SK-N-MC (cell line): ENCODE measurements at regions not wholly inside any gene's neighbourhood (a gene's known extent, or its start where the extent isn't known, plus 50 kb on each side); places are given as distances from the start of the nearest gene placed in this dataset.

Source experiments
- DNase-seq: peaks from one replicate; pipeline ENCODE4 v3.0.0-alpha.2; 2011; ENCODE audit warnings: low read depth, low spot score
- H3K27ac ChIP-seq: fragments of 200-600 bp; sonication (generic); 2 replicates; pipeline ENCODE4 v1.5.1; 2016; ENCODE audit warnings: mixed run types
- H3K36me3 ChIP-seq: fragments of 200-600 bp; sonication (generic); 2 replicates; pipeline ENCODE4 v1.6.1; 2017; ENCODE audit warnings: antibody characterized with exemption, low read length, mixed read lengths; ENCODE audit not compliant: insufficient read depth
- H3K4me3 ChIP-seq: fragments of 200-600 bp; sonication (generic); 2 replicates; pipeline ENCODE4 v1.5.1; 2016
- H3K9ac ChIP-seq: fragments of 200-600 bp; sonication (generic); 2 replicates; pipeline ENCODE4 v1.8.0; 2017; ENCODE audit warnings: mixed run types, mixed read lengths; ENCODE audit not compliant: insufficient read length
- H3K9me3 ChIP-seq: fragments of 200-600 bp; sonication (generic); 2 replicates; pipeline ENCODE4 v1.6.1; 2017; ENCODE audit warnings: low read depth, mild to moderate bottlenecking, antibody characterized with exemption, low read length, moderate library complexity, mixed read lengths
- EZH2 ChIP-seq: fragments of 200-600 bp; sonication (generic); IDR thresholded peaks from one replicate; pipeline ENCODE4 v1.6.1; 2017; ENCODE audit warnings: antibody characterized with exemption
- FOXP2 ChIP-seq: optimal IDR thresholded peaks from 2 replicates; pipeline ENCODE3; 2011; ENCODE audit warnings: mild to moderate bottlenecking, moderate library complexity; ENCODE audit not compliant: insufficient read depth; ENCODE audit errors: extremely low read length, control extremely low read depth
- POLR2AphosphoS5 ChIP-seq: IDR thresholded peaks from 2 replicates; pipeline ENCODE4 v1.6.1; 2012; ENCODE audit warnings: mild to moderate bottlenecking, low read depth, low read length, borderline replicate concordance

GRCh38 chr15:62788224-62788623 is 254.3 kb upstream of the TPM1 start:
- DNase-seq, result no peak
- Histone ChIP-seq H3K36me3 (no peaks in the 10 kb centered on the region), H3K9me3 (no peaks in the 10 kb centered on the region), H3K9ac (no peak overlapping the region), H3K4me3 (no peak overlapping the region), H3K27ac (no peak overlapping the region)
- no peak for TF ChIP-seq FOXP2
- TF ChIP-seq POLR2AphosphoS5, result no peak
- TF ChIP-seq EZH2, result no peak

GRCh38 chr15:62790546-62790945 is 252.0 kb upstream of the TPM1 start:
- H3K9ac ChIP-seq, result no peak overlapping the region
- H3K36me3 ChIP-seq, result no peaks in the 10 kb centered on the region
- TF ChIP-seq FOXP2, result no peak
- H3K9me3 ChIP-seq, result no peaks in the 10 kb centered on the region
- no peak for DNase-seq
- no peak overlapping the region for H3K4me3 ChIP-seq
- H3K27ac ChIP-seq, result no peak overlapping the region

- H3K4me3 ChIP-seq, result no peak overlapping the region
- no peak for TF ChIP-seq EZH2
- no peak for TF ChIP-seq FOXP2
- no peak for TF ChIP-seq POLR2AphosphoS5
- no peaks in the 10 kb centered on the region for H3K9me3 ChIP-seq
- no peak for DNase-seq
- no peaks in the 10 kb centered on the region for H3K36me3 ChIP-seq
- H3K9ac ChIP-seq, result no peak overlapping the region
- H3K27ac ChIP-seq, result no peak overlapping the region
These were observed 250.9 kb upstream of the TPM1 start for GRCh38 chr15:62791694-62792093.

- Histone ChIP-seq H3K27ac (no peak overlapping the region), H3K36me3 (no peaks in the 10 kb centered on the region), H3K9ac (no peak overlapping the region), H3K4me3 (no peak overlapping the region), H3K9me3 (no peaks in the 10 kb centered on the region)
- TF ChIP-seq EZH2, result no peak
- no peak for TF ChIP-seq FOXP2
- TF ChIP-seq POLR2AphosphoS5, result no peak
- peak; percentile 20 for DNase-seq
These were observed 249.4 kb upstream of the TPM1 start for GRCh38 chr15:62792986-62793751.

- Histone ChIP-seq H3K36me3 (no peaks in the 10 kb centered on the region), H3K27ac (no peak overlapping the region), H3K4me3 (no peak overlapping the region), H3K9me3 (no peaks in the 10 kb centered on the region), H3K9ac (no peak overlapping the region)
- no peak for DNase-seq
- TF ChIP-seq FOXP2 (no peak), EZH2 (no peak), POLR2AphosphoS5 (no peak)
These were observed 248.8 kb upstream of the TPM1 start for GRCh38 chr15:62793752-62794144.

GRCh38 chr15:62795171-62795570 is 247.4 kb upstream of the TPM1 start:
- TF ChIP-seq EZH2 (no peak), FOXP2 (no peak), POLR2AphosphoS5 (no peak)
- no peaks in the 10 kb centered on the region for H3K36me3 ChIP-seq
- H3K9me3 ChIP-seq, result no peaks in the 10 kb centered on the region
- H3K4me3 ChIP-seq, result no peak overlapping the region
- H3K27ac ChIP-seq, result no peak overlapping the region
- no peak overlapping the region for H3K9ac ChIP-seq
- DNase-seq, result no peak

GRCh38 chr15:62795700-62796695 is 246.5 kb upstream of the TPM1 start:
- DNase-seq, result no peak
- no peak overlapping the region for H3K9ac ChIP-seq
- H3K27ac ChIP-seq, result no peak overlapping the region
- TF ChIP-seq FOXP2 (no peak), EZH2 (no peak), POLR2AphosphoS5 (no peak)
- H3K36me3 ChIP-seq, result no peaks in the 10 kb centered on the region
- no peaks in the 10 kb centered on the region for H3K9me3 ChIP-seq
- no peak overlapping the region for H3K4me3 ChIP-seq

GRCh38 chr15:62797171-62797570 is 245.4 kb upstream of the TPM1 start:
- TF ChIP-seq POLR2AphosphoS5, result no peak
- no peak for TF ChIP-seq EZH2
- no peak for TF ChIP-seq FOXP2
- DNase-seq, result no peak
- H3K4me3 ChIP-seq, result no peak overlapping the region
- H3K27ac ChIP-seq, result no peak overlapping the region
- H3K36me3 ChIP-seq, result no peaks in the 10 kb centered on the region
- no peaks in the 10 kb centered on the region for H3K9me3 ChIP-seq
- no peak overlapping the region for H3K9ac ChIP-seq
